HCT116 (cell line): ENCODE measurements at regions not wholly inside any gene's neighbourhood (a gene's known extent, or its start where the extent isn't known, plus 50 kb on each side); places are given as distances from the start of the nearest gene placed in this dataset.

Experiments used
- CEBPB ChIP-seq: IDR thresholded peaks from 2 replicates; pipeline ENCODE4 v1.6.1; 2012; ENCODE audit warnings: low read depth
- EGR1 ChIP-seq: IDR thresholded peaks from 2 replicates; pipeline ENCODE4 v1.6.1; 2012; ENCODE audit warnings: low read depth
- EZH2 ChIP-seq: fragments of 200-600 bp; sonication (generic); IDR thresholded peaks from 2 replicates; pipeline ENCODE4 v1.6.1; 2017; ENCODE audit warnings: antibody characterized with exemption, mixed run types
- EZH2phosphoT487 ChIP-seq: fragments of 200-600 bp; IDR thresholded peaks from 2 replicates; pipeline ENCODE4 v1.6.1; 2018; ENCODE audit warnings: antibody characterized with exemption, borderline replicate concordance
- FOSL1 ChIP-seq: IDR thresholded peaks from 2 replicates; pipeline ENCODE4 v1.6.1; 2012; ENCODE audit warnings: low read depth
- JUND ChIP-seq: IDR thresholded peaks from 2 replicates; pipeline ENCODE4 v1.6.1; 2012
- POLR2A ChIP-seq: IDR thresholded peaks from 2 replicates; pipeline ENCODE4 v1.7.0; 2011; ENCODE audit warnings: borderline replicate concordance; ENCODE audit not compliant: insufficient read depth, insufficient read length; ENCODE audit errors: extremely low read depth
- POLR2AphosphoS5 ChIP-seq: IDR thresholded peaks from 2 replicates; pipeline ENCODE4 v1.6.1; 2011; ENCODE audit warnings: mild to moderate bottlenecking, low read depth, low read length, moderate library complexity
- RAD21 ChIP-seq: IDR thresholded peaks from 2 replicates; pipeline ENCODE4 v1.6.1; 2012; ENCODE audit warnings: low read depth, mild to moderate bottlenecking
- REST ChIP-seq: IDR thresholded peaks from 2 replicates; pipeline ENCODE4 v1.6.1; 2012; ENCODE audit warnings: low read depth
- SP1 ChIP-seq: IDR thresholded peaks from 2 replicates; pipeline ENCODE4 v1.6.1; 2012; ENCODE audit warnings: low read depth
- YY1 ChIP-seq: IDR thresholded peaks from 2 replicates; pipeline ENCODE4 v1.6.1; 2011; ENCODE audit warnings: low read length, low read depth, moderate library complexity, mild to moderate bottlenecking; ENCODE audit not compliant: insufficient replicate concordance; ENCODE audit errors: extremely low read depth
- ZBTB33 ChIP-seq: IDR thresholded peaks from 2 replicates; pipeline ENCODE4 v1.6.1; 2011; ENCODE audit warnings: mild to moderate bottlenecking, low read length, moderate library complexity; ENCODE audit not compliant: insufficient replicate concordance; ENCODE audit errors: extremely low read depth
- TF ChIP-seq, protein P1 (sequence below), 3 experiments: fragments of 200-600 bp in 1 of 3; sonication (generic) in 1 of 3; IDR thresholded peaks in 2 of 3; conservative IDR thresholded peaks in 1 of 3; 2 replicates each; pipeline ENCODE4 v1.5.1; 2012 to 2017; ENCODE audit warnings: low read depth in 2 of 3, low read length in 2 of 3, antibody characterized with exemption in 1 of 3, borderline replicate concordance in 1 of 3, control low read depth in 1 of 3, mild to moderate bottlenecking in 1 of 3, mixed read lengths in 1 of 3, mixed run types in 1 of 3, moderate library complexity in 1 of 3; ENCODE audit not compliant: insufficient read depth in 1 of 3

- no peak for TF ChIP-seq POLR2AphosphoS5
- TF ChIP-seq POLR2A: no peak
- TF ChIP-seq, protein P1, sequence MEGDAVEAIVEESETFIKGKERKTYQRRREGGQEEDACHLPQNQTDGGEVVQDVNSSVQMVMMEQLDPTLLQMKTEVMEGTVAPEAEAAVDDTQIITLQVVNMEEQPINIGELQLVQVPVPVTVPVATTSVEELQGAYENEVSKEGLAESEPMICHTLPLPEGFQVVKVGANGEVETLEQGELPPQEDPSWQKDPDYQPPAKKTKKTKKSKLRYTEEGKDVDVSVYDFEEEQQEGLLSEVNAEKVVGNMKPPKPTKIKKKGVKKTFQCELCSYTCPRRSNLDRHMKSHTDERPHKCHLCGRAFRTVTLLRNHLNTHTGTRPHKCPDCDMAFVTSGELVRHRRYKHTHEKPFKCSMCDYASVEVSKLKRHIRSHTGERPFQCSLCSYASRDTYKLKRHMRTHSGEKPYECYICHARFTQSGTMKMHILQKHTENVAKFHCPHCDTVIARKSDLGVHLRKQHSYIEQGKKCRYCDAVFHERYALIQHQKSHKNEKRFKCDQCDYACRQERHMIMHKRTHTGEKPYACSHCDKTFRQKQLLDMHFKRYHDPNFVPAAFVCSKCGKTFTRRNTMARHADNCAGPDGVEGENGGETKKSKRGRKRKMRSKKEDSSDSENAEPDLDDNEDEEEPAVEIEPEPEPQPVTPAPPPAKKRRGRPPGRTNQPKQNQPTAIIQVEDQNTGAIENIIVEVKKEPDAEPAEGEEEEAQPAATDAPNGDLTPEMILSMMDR (IDR thresholded peaks at IDR 0.05 in 2 of 3, conservative IDR thresholded peaks at IDR 0.05 in 1 of 3; ENCODE audit: borderline replicate concordance in 1 of 3, insufficient read depth in 1 of 3, low read depth in 2 of 3, low read length in 2 of 3): no peak
- TF ChIP-seq FOSL1: no peak
- no peak for TF ChIP-seq EZH2phosphoT487
- no peak for TF ChIP-seq EZH2
- no peak for TF ChIP-seq CEBPB
- no peak for TF ChIP-seq ZBTB33
- no peak for TF ChIP-seq EGR1
- TF ChIP-seq RAD21: no peak
- TF ChIP-seq YY1: no peak
- no peak for TF ChIP-seq JUND
- no peak for TF ChIP-seq SP1
- TF ChIP-seq REST: no peak
Measured at GRCh38 chr7:19964246-19964645, 190.8 kb upstream of the TMEM196 start.
